A673 (cell line): ENCODE measurements at regions not wholly inside any gene's neighbourhood (a gene's known extent, or its start where the extent isn't known, plus 50 kb on each side); places are given as distances from the start of the nearest gene placed in this dataset.

Experiments
- BruUV-seq: library from RNA; stranded (reverse); fragments of 400-500 nt; replicated peaks from 2 replicates; lab custom pipeline; 2021; lab: Mats Ljungman, UMichigan
- CTCF ChIA-PET: fragments of 300-600 bp; sonication (Branson Sonifier 250); formaldehyde crosslinking; loops from one replicate; lab custom pipeline; 2022; ENCODE audit warnings: antibody characterized with exemption; lab: Charles Lee
- POLR2A ChIA-PET: fragments of 300-600 bp; sonication (Branson Sonifier 250); formaldehyde crosslinking; loops from one replicate; lab custom pipeline; 2022; ENCODE audit warnings: antibody characterized with exemption; ENCODE audit not compliant: low non-redundant PET; lab: Charles Lee
- DNase-seq: peaks from one replicate; pipeline ENCODE4 v3.0.0-alpha.2; 2015; ENCODE audit warnings: low spot score
- H3K27ac ChIP-seq: fragments of 200-600 bp; sonication (generic); 2 replicates; pipeline ENCODE4 v1.5.1; 2016; ENCODE audit warnings: mixed run types, low read depth, mild to moderate bottlenecking, mixed read lengths, antibody characterized with exemption, low read length; ENCODE audit not compliant: poor library complexity, severe bottlenecking
- H3K27me3 ChIP-seq: fragments of 200-600 bp; sonication (generic); replicated peaks from 2 replicates; pipeline ENCODE4 v1.6.1; 2017; ENCODE audit warnings: mixed run types, low read depth, mild to moderate bottlenecking, mixed read lengths, antibody characterized with exemption, low read length; ENCODE audit not compliant: insufficient read depth, poor library complexity
- H3K36me3 ChIP-seq: fragments of 200-600 bp; sonication (generic); 2 replicates; pipeline ENCODE4 v1.6.1; 2016; ENCODE audit warnings: mixed run types, mild to moderate bottlenecking, mixed read lengths, antibody characterized with exemption, low read length; ENCODE audit not compliant: insufficient read depth, poor library complexity, severe bottlenecking
- H3K4me1 ChIP-seq: fragments of 200-600 bp; sonication (generic); 2 replicates; pipeline ENCODE4 v1.6.1; 2017; ENCODE audit warnings: mixed run types, mild to moderate bottlenecking, mixed read lengths, antibody characterized with exemption, low read length; ENCODE audit not compliant: insufficient read depth, poor library complexity, severe bottlenecking
- H3K4me3 ChIP-seq: fragments of 200-600 bp; sonication (generic); 2 replicates; pipeline ENCODE4 v1.5.1; 2016; ENCODE audit warnings: low read depth, mixed run types, mild to moderate bottlenecking, mixed read lengths, low read length; ENCODE audit not compliant: poor library complexity, severe bottlenecking
- H3K9me3 ChIP-seq: fragments of 200-600 bp; sonication (generic); 2 replicates; pipeline ENCODE4 v1.6.1; 2016; ENCODE audit warnings: mixed run types, low read depth, mild to moderate bottlenecking, mixed read lengths, antibody characterized with exemption, low read length; ENCODE audit not compliant: poor library complexity, severe bottlenecking
- CTCF ChIP-seq: fragments of 300-800, 200-600 bp; sonication (generic); conservative IDR thresholded peaks from 2 replicates; pipeline ENCODE4 v1.5.1; 2017; ENCODE audit warnings: low read depth, mild to moderate bottlenecking, antibody characterized with exemption, low read length, moderate library complexity, mixed read lengths
- EZH2 ChIP-seq: fragments of 200-600 bp; sonication (generic); IDR thresholded peaks from 2 replicates; pipeline ENCODE4 v1.6.1; 2017; ENCODE audit warnings: borderline replicate concordance, low read depth, mild to moderate bottlenecking, mixed read lengths, antibody characterized with exemption, low read length; ENCODE audit not compliant: poor library complexity, severe bottlenecking
- intact Hi-C: fragments of 100-400 bp; cut with micrococcal nuclease; formaldehyde crosslinking; loops from one replicate; pipeline ENCODE4 v1.10.0; 2022; ENCODE audit not compliant: unreplicated experiment

- no peaks in the 10 kb centered on the region for H3K27me3 ChIP-seq
- DNase-seq = no peak
- no peaks in the 10 kb centered on the region for H3K36me3 ChIP-seq
- POLR2A ChIA-PET = no interaction called here
- no peaks in the 10 kb centered on the region for H3K9me3 ChIP-seq
- CTCF ChIA-PET = no interaction called here
- H3K4me3 ChIP-seq = no peak overlapping the region
- H3K27ac ChIP-seq = no peak overlapping the region
- TF ChIP-seq EZH2 = no peak
- TF ChIP-seq CTCF = no peak
- intact Hi-C loops = no loop called here
- no peaks in the 10 kb centered on the region for H3K4me1 ChIP-seq
- no TSS peak for BruUV-seq
Measured at GRCh38 chr5:93006915-93007314, 574.1 kb downstream of the NR2F1-AS1 start.

GRCh38 chr5:92998456-92998855, 582.6 kb downstream of the NR2F1-AS1 start:
- Histone ChIP-seq H3K36me3 (no peaks in the 10 kb centered on the region), H3K4me1 (no peaks in the 10 kb centered on the region), H3K27ac (no peak overlapping the region), H3K9me3 (peaks cover 8% of the 10 kb centered on the region), H3K4me3 (no peak overlapping the region), H3K27me3 (no peaks in the 10 kb centered on the region)
- TF ChIP-seq EZH2 = no peak
- no peak for TF ChIP-seq CTCF
- ChIA-PET CTCF (no interaction called here), POLR2A (no interaction called here)
- DNase-seq = no peak
- no TSS peak for BruUV-seq
- intact Hi-C loops = no loop called here

GRCh38 chr5:92994392-92994791, 586.6 kb downstream of the NR2F1-AS1 start:
- H3K36me3 ChIP-seq = no peaks in the 10 kb centered on the region
- CTCF ChIA-PET = no interaction called here
- no TSS peak for BruUV-seq

More at GRCh38 chr5:92994392-92994791, 586.6 kb downstream of the NR2F1-AS1 start:
- TF ChIP-seq CTCF (no peak), EZH2 (no peak)
- H3K4me3 ChIP-seq = no peak overlapping the region
- intact Hi-C loops = no loop called here
- H3K4me1 ChIP-seq = no peaks in the 10 kb centered on the region
- H3K27ac ChIP-seq = no peak overlapping the region
- no peak for DNase-seq
- no peaks in the 10 kb centered on the region for H3K27me3 ChIP-seq
- H3K9me3 ChIP-seq = peaks cover 8% of the 10 kb centered on the region
- POLR2A ChIA-PET = no interaction called here
